HG03103 (cell line): ENCODE measurements at regions not wholly inside any gene's neighbourhood (a gene's known extent, or its start where the extent isn't known, plus 50 kb on each side); places are given as distances from the start of the nearest gene placed in this dataset.
"Not testable (repeated sequence)": the region's sequence is repeated elsewhere in the genome, so short reads cannot be mapped to it uniquely, and the experiment has no call there.

Experiments used
- ATAC-seq: cut with Tn5 transposase; IDR thresholded peaks from one replicate; pipeline ENCODE4 v1.9.1; 2021; ENCODE audit warnings: low read depth; ENCODE audit not compliant: unreplicated experiment

GRCh38 chr5:99636663-99637062 lies 707.9 kb upstream of the CHD1 start:
- no peak for ATAC-seq

DNA sequence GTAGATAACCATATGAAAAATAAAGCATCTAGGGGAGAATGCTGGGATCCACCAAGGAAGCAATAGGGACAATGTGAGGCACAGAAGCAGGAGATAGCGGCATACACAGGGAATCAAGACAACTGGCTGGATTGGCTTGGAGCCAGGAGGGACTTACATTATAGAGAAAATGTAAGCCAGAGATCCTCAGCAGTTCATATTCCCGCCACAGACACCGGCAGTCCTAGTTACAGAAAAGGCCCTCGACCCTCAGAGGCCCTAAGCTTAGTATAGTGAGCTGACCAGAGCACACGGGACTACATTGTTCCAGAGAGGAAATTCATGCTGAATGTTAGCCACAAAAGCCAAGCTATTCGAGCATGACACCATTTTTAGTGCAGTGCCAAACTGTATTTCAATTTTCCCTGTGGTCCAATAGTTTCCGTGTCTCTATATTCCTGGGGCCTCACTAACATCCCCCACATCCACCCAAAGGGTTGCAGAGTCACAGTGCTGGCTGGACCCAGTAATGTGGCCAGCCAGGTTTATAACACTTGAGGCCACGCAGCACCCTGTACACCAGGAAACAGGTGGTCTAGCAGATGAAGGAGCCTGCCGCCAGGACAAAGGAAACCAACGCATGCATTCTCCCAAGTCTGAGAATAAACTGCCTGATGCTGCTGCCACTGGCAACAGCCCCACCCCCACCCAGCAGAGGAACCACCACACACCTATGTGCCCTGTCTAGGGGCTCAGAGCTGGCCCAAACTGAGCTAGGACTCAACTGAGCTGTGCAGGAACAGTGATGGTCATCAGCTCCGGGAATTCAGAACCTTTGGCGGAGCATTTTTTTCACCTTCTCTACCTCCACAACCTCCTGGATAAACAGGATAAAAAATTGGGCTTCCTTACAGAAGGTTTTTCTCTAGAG lies 693.2 kb upstream of the CHD1 start:
- ATAC-seq: no peak

DNA sequence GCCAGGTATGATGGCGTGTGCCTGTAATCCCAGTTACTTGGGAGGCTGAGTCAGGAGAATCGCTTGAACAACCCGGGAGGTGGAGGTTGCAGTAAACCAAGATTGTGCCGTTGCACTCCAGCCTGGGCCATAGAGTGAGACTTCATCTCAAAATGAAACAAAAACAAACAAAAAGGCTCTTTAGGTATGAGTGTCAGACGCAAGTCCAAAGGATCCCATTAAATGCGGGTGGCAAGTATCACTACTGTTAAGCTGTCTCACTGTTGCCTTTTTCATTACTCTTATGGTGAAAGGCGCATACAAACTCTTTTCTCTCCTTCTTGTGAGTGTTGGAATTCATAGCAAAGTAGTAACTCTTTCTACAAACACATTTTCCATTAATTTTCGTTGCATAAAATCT lies 688.5 kb upstream of the CHD1 start:
- ATAC-seq: no peak

GRCh38 chr5:99614888-99615287 lies 686.1 kb upstream of the CHD1 start:
- ATAC-seq: no peak

GRCh38 chr5:99607124-99607523 lies 678.3 kb upstream of the CHD1 start:
- no peak for ATAC-seq

- ATAC-seq: no peak
Observed at GRCh38 chr5:99605904-99606303, 677.1 kb upstream of the CHD1 start.

GRCh38 chr5:99600952-99601351 lies 672.1 kb upstream of the CHD1 start:
- ATAC-seq: no peak

DNA sequence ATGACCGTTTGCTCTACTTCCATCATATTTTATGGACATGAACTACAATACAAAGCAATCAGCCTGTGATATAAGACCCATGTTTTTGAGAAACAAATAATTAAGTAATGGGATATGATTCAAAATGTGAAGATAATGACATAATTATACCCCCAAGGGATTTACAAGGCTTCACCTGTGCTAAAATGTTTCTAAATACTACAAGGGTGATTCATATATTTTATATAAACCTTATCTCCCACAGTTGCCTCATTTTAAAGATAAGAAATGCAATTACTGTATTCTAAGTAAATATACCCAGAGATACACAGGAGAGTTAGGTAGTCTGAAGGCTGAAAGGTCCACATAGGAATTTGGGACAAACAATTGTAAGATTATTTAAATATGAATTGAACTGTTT lies 662.0 kb upstream of the CHD1 start:
- ATAC-seq: no peak

DNA sequence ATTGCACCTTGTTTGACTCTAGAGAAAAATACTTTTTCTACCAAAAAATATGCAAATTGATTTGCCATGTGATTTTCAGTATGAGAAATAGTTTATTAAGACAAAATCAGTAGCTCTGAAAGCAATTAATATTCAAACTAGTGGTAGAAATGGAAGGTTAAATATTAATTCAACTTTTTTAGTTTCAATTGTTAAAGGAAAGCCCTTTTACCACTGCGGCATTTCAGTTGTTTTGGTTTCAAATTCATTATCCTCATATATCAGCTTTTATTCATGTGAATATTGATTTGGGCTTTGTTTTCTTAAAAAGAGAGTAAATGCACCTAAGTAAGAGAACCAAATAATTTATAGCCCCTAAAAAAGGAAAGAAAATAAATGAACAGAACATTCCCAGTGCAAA lies 660.6 kb upstream of the CHD1 start:
- ATAC-seq: no peak

DNA sequence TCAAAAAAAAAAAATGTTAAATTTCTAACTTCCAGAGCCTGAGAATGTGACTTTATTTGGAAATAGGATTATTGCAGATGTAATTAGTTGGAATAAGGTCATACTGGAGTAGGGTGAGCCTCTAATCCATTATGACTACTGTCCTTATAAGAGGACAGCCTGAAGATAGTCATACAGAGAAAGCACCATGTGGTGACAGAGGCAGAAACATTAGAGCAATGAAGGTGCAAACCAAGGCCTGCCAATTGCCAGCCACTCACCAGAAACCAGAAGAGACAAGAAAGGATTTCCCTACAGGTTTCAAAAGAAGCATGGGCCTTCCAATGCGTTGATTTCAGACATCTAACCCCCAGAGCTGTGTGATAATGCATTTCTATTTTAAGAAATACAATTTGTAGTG lies 659.2 kb upstream of the CHD1 start:
- no peak for ATAC-seq

DNA sequence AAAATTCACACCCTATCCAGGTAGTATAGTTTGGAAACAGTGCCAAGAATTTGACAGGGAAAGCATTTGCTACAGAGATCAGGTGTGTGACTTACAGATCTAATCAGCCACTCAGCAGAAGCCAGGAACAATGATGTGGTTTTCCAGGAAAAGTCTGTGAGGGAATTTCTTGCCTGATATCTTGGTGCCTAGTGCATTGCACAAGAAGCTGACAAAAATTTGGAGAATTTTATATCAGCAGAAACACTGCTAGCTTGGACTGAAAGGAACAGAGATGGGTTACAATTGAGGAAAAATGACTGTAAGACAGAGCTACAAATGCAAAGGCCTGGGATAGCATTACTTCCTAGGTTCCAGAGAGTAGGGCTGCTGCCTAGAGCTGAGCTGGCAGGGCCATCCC lies 658.1 kb upstream of the CHD1 start:
- ATAC-seq: no peak

GRCh38 chr5:99581204-99581603 lies 652.4 kb upstream of the CHD1 start:
- ATAC-seq: not testable (repeated sequence)

GRCh38 chr5:99562937-99563627 lies 634.3 kb upstream of the CHD1 start:
- ATAC-seq: not testable (repeated sequence)

- no peak for ATAC-seq
Observed at GRCh38 chr5:99553211-99553810, 624.5 kb upstream of the CHD1 start.

DNA sequence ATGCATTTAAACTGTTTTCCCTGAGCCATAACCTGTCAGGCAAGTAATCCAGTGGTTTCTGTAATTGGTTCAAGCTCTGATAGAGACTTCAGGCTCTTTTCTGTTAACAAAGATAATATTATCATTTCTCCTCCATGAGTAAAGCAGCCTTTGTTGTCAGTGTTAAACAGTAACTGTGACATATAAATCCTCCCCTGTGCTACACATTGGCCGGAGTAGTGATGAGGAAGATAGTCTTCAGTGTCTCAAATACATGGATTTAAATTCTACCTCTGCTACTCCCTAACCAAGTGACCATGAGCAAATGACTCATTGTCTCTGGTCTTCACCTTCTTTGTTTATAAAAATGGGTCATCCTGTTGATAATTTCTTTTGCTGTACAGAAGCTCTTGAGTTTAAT lies 615.5 kb upstream of the CHD1 start:
- no peak for ATAC-seq

GRCh38 chr5:99543841-99544240 lies 615.0 kb upstream of the CHD1 start:
- no peak for ATAC-seq

DNA sequence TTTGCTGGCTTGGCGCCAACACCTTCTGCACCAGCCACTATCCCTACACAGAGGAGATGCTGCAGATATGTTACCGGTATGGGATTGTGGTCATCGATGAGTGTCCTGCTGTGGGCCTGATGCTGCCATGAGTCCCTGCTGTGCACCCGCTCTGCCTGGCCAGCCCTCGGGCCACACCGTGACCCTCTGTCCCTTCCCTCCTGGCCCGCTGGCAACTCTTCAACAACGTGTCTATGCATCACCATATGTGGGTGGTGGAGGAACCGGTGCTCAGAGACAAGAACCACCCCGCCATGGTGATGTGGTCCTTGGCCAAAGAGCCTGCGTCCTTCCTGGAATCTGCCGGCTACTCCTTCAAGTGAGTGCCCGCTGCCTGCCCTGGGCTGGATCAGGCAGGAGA lies 605.4 kb upstream of the CHD1 start:
- not testable (repeated sequence) for ATAC-seq

DNA sequence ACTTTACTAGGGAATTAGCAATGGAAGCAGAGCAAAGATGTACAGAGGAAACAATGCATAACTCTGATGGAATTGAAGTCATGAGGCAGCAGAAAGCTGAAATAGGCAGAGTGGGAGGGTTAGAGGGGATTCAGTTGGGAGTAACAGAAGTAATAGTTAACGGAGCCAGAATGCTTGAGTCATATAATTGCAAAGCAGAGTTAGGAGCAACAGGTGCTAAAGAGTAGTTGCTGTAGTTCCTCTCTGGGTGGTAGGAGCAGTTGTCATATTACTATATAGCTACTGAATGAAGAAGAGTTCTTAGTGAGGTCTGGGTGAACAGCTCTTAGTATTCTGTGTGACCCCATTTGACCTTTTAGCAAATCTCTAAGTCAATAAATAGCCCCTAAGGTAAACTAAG lies 592.9 kb upstream of the CHD1 start:
- not testable (repeated sequence) for ATAC-seq

DNA sequence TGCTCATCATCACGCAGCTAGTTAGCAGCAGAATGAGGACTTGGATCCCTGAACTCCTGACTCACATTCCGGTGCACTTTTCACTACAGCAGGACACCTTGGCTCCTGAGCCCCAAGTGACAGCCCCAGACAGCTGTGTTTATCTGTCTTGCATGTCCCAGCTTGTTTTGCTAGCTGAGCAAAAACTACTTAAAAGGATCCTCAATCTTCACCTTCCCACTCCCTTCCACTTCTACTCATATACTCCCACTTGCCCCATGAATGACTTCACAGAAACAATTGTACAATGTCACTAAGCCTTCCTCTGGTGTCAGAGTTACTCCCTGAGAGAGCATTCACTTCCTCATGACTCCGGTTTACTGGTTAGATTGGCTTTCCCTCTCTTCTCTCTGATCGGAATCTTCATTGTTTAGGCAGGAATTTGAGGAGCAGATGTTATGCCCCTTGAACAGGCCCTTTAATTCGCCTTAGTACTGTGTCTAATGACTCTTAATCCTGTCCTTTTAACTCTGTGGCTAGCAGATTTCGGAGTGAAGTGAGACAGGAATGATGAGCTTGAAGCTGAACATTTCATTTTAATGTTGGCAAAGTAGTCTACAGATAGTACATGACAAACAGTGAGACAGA lies 587.2 kb upstream of the CHD1 start:
- ATAC-seq: not testable (repeated sequence)

DNA sequence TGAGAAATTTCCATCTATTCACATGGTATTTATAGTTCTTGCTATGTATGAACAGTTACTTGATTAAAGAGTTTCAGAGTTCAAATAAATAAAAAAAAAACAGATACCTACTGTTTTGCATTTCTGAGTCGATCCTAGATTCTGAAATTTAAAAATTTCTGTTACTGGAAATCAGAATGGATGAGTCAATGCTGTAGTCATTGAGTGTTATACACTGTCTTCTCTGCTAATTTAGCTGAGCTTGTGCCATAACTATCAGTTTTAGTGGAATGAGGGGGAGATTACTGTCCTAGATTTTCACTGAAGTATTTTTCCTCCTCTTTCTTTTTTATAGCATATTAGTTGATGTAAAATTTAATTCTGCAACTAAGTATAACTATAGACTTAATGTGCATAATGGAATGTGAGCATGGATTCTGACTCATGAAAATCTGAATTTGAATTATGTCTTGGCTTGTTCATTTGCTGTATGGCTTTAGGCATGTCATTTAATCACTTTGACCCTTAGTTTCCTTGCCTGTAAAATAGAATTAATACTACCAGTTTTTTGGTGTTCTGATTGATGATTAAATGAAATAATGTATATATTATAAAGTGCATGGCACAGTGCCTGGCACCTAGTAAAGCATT lies 581.5 kb upstream of the CHD1 start:
- not testable (repeated sequence) for ATAC-seq

DNA sequence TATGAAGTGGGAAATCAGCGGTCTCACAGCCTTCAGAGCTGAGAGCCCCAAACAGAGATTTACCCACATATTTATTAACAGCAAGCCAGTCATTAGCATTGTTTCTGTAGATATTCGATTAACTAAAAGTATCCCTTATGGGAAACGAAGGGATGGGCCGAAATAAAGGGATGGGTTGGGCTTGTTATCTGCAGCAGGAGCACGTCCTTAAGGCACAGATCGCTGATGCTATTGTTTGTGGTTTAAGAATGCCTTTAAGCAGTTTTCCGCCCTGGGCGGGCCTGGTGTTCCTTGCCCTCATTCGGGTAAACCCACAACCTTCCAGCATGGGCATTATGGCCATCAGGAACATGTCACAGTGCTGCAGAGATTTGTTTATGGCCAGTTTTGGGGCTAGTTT lies 580.3 kb upstream of the CHD1 start:
- ATAC-seq: not testable (repeated sequence)
